Central memory CD8-positive, alpha-beta T cell (primary cell): ENCODE measurements at regions not wholly inside any gene's neighbourhood (a gene's known extent, or its start where the extent isn't known, plus 50 kb on each side); places are given as distances from the start of the nearest gene placed in this dataset.

Experiments used
- ATAC-seq: fragments of 150-1000 bp; cut with Tn5 transposase; replicated peaks from 2 replicates; pipeline ENCODE4 v1.10.0; 2022; ENCODE audit warnings: mild to moderate bottlenecking, moderate FRiP score, moderate number of reproducible peaks; ENCODE audit not compliant: poor library complexity, severe bottlenecking; ENCODE audit errors: extremely low read depth
- DNase-seq, 2 donors: peaks; one replicate each; pipeline ENCODE4 v3.0.0; 2021; ENCODE audit warnings: low spot score in 2 of 2
- H3K27ac Mint-ChIP-seq: one replicate; pipeline ENCODE4 v1.8.0; 2022; ENCODE audit warnings: low read depth, mild to moderate bottlenecking, moderate library complexity, mixed read lengths
- H3K27me3 Mint-ChIP-seq: one replicate; pipeline ENCODE4 v1.8.0; 2022; ENCODE audit warnings: mixed read lengths
- H3K36me3 Mint-ChIP-seq: one replicate; pipeline ENCODE4 v1.8.0; 2022; ENCODE audit warnings: mild to moderate bottlenecking, moderate library complexity, mixed read lengths; ENCODE audit not compliant: insufficient read depth
- H3K4me1 Mint-ChIP-seq: one replicate; pipeline ENCODE4 v1.8.0; 2022; ENCODE audit warnings: mixed read lengths
- H3K4me3 Mint-ChIP-seq: one replicate; pipeline ENCODE4 v1.8.0; 2022; ENCODE audit warnings: mild to moderate bottlenecking, moderate library complexity, mixed read lengths
- H3K9me3 Mint-ChIP-seq: one replicate; pipeline ENCODE4 v1.8.0; 2022; ENCODE audit warnings: mixed read lengths

GRCh38 chr7:115683093-115683492 lies 347.5 kb downstream of the TFEC start:
- ATAC-seq (no peak), DNase-seq (no peak)
- Mint-ChIP-seq H3K4me1 (no peaks in the 10 kb centered on the region), H3K27me3 (no peaks in the 10 kb centered on the region), H3K4me3 (no peak overlapping the region), H3K36me3 (no peaks in the 10 kb centered on the region), H3K27ac (no peak overlapping the region), H3K9me3 (no peaks in the 10 kb centered on the region)

GRCh38 chr7:115682507-115682906 lies 348.1 kb downstream of the TFEC start:
- no peaks in the 10 kb centered on the region for H3K36me3 Mint-ChIP-seq
- no peak for ATAC-seq
- H3K27me3 Mint-ChIP-seq, result no peaks in the 10 kb centered on the region
- no peak for DNase-seq
- H3K4me1 Mint-ChIP-seq, result no peaks in the 10 kb centered on the region
- H3K4me3 Mint-ChIP-seq, result no peak overlapping the region
- no peaks in the 10 kb centered on the region for H3K9me3 Mint-ChIP-seq
- H3K27ac Mint-ChIP-seq, result no peak overlapping the region

- Mint-ChIP-seq H3K27me3 (no peaks in the 10 kb centered on the region), H3K9me3 (no peaks in the 10 kb centered on the region), H3K4me1 (no peaks in the 10 kb centered on the region), H3K27ac (no peak overlapping the region), H3K36me3 (no peaks in the 10 kb centered on the region), H3K4me3 (no peak overlapping the region)
- DNase-seq, result no peak
- no peak for ATAC-seq
Observed at GRCh38 chr7:115680921-115681320, 349.6 kb downstream of the TFEC start.

- Mint-ChIP-seq H3K27me3 (no peaks in the 10 kb centered on the region), H3K4me1 (no peaks in the 10 kb centered on the region), H3K27ac (no peak overlapping the region), H3K36me3 (no peaks in the 10 kb centered on the region), H3K9me3 (no peaks in the 10 kb centered on the region), H3K4me3 (no peak overlapping the region)
- no peak for DNase-seq
- ATAC-seq, result no peak
Observed at GRCh38 chr7:115679976-115680375, 350.6 kb downstream of the TFEC start.

- Mint-ChIP-seq H3K4me3 (no peak overlapping the region), H3K9me3 (no peaks in the 10 kb centered on the region), H3K4me1 (no peaks in the 10 kb centered on the region), H3K36me3 (no peaks in the 10 kb centered on the region), H3K27me3 (no peaks in the 10 kb centered on the region), H3K27ac (no peak overlapping the region)
- no peak for DNase-seq
- ATAC-seq, result no peak
Observed at GRCh38 chr7:115679423-115679822, 351.1 kb downstream of the TFEC start.

- DNase-seq, result no peak
- H3K4me1 Mint-ChIP-seq, result no peaks in the 10 kb centered on the region
Observed at GRCh38 chr7:115678086-115678982, 352.2 kb downstream of the TFEC start.

GRCh38 chr7:115676707-115677106 lies 353.9 kb downstream of the TFEC start:
- H3K27ac Mint-ChIP-seq, result no peak overlapping the region

More at GRCh38 chr7:115678086-115678982, 352.2 kb downstream of the TFEC start:
- Mint-ChIP-seq H3K27me3 (no peaks in the 10 kb centered on the region), H3K27ac (no peak overlapping the region), H3K4me3 (no peak overlapping the region), H3K36me3 (no peaks in the 10 kb centered on the region), H3K9me3 (no peaks in the 10 kb centered on the region)
- ATAC-seq, result no peak

GRCh38 chr7:115676080-115676479 lies 354.5 kb downstream of the TFEC start:
- no peaks in the 10 kb centered on the region for H3K4me1 Mint-ChIP-seq
- H3K27me3 Mint-ChIP-seq, result no peaks in the 10 kb centered on the region
- H3K36me3 Mint-ChIP-seq, result no peaks in the 10 kb centered on the region
- ATAC-seq (no peak), DNase-seq (no peak)
- H3K4me3 Mint-ChIP-seq, result no peak overlapping the region
- no peak overlapping the region for H3K27ac Mint-ChIP-seq
- no peaks in the 10 kb centered on the region for H3K9me3 Mint-ChIP-seq

More at GRCh38 chr7:115676707-115677106, 353.9 kb downstream of the TFEC start:
- H3K36me3 Mint-ChIP-seq, result no peaks in the 10 kb centered on the region
- no peaks in the 10 kb centered on the region for H3K9me3 Mint-ChIP-seq
- ATAC-seq (peak; percentile 19), DNase-seq (no peak)
- H3K4me1 Mint-ChIP-seq, result no peaks in the 10 kb centered on the region
- no peaks in the 10 kb centered on the region for H3K27me3 Mint-ChIP-seq
- H3K4me3 Mint-ChIP-seq, result no peak overlapping the region

GRCh38 chr7:115674467-115675024 lies 356.0 kb downstream of the TFEC start:
- H3K27me3 Mint-ChIP-seq, result no peaks in the 10 kb centered on the region
- H3K27ac Mint-ChIP-seq, result no peak overlapping the region
- DNase-seq, result no peak
- no peaks in the 10 kb centered on the region for H3K4me1 Mint-ChIP-seq
- H3K4me3 Mint-ChIP-seq, result no peak overlapping the region
- H3K9me3 Mint-ChIP-seq, result no peaks in the 10 kb centered on the region
- no peaks in the 10 kb centered on the region for H3K36me3 Mint-ChIP-seq
- ATAC-seq, result no peak

GRCh38 chr7:115672024-115672423 lies 358.5 kb downstream of the TFEC start:
- no peaks in the 10 kb centered on the region for H3K9me3 Mint-ChIP-seq
- no peak for DNase-seq
- H3K36me3 Mint-ChIP-seq, result no peaks in the 10 kb centered on the region
- no peak overlapping the region for H3K27ac Mint-ChIP-seq
- no peak overlapping the region for H3K4me3 Mint-ChIP-seq
- ATAC-seq, result no peak
- H3K27me3 Mint-ChIP-seq, result no peaks in the 10 kb centered on the region
- no peaks in the 10 kb centered on the region for H3K4me1 Mint-ChIP-seq

GRCh38 chr7:115662676-115663075 lies 367.9 kb downstream of the TFEC start:
- H3K27me3 Mint-ChIP-seq, result peaks cover 8% of the 10 kb centered on the region
- H3K4me3 Mint-ChIP-seq, result no peak overlapping the region
- H3K4me1 Mint-ChIP-seq, result no peaks in the 10 kb centered on the region
- DNase-seq (no peak), ATAC-seq (no peak)
- H3K27ac Mint-ChIP-seq, result no peak overlapping the region
- H3K9me3 Mint-ChIP-seq, result peaks cover 6% of the 10 kb centered on the region
- H3K36me3 Mint-ChIP-seq, result no peaks in the 10 kb centered on the region

- no peak for ATAC-seq
- Mint-ChIP-seq H3K4me1 (no peaks in the 10 kb centered on the region), H3K9me3 (peaks cover 6% of the 10 kb centered on the region), H3K27me3 (peaks cover 8% of the 10 kb centered on the region), H3K4me3 (no peak overlapping the region), H3K36me3 (no peaks in the 10 kb centered on the region), H3K27ac (no peak overlapping the region)
- no peak for DNase-seq
Observed at GRCh38 chr7:115662120-115662519, 368.4 kb downstream of the TFEC start.

GRCh38 chr7:115658223-115658622 lies 372.3 kb downstream of the TFEC start:
- Mint-ChIP-seq H3K27ac (no peak overlapping the region), H3K27me3 (peaks cover 8% of the 10 kb centered on the region), H3K4me1 (no peaks in the 10 kb centered on the region), H3K36me3 (no peaks in the 10 kb centered on the region), H3K4me3 (no peak overlapping the region), H3K9me3 (peaks cover 6% of the 10 kb centered on the region)
- ATAC-seq (no peak), DNase-seq (no peak)
